Vagina (tissue), 2 donors: ENCODE measurements at regions not wholly inside any gene's neighbourhood (a gene's known extent, or its start where the extent isn't known, plus 50 kb on each side); places are given as distances from the start of the nearest gene placed in this dataset.

Source experiments
- CTCF ChIP-seq, 3 experiments: fragments of 450-650 bp in 2 of 3; fragments of 200-600 bp in 1 of 3; sonication (generic) in 1 of 3; IDR thresholded peaks; one replicate each; pipeline ENCODE4 v1.5.1; 2017 to 2019; ENCODE audit warnings: antibody characterized with exemption in 3 of 3, mild to moderate bottlenecking in 2 of 3, moderate library complexity in 2 of 3
- POLR2A ChIP-seq, 2 donors: fragments of 450-650 bp; IDR thresholded peaks; one replicate each; pipeline ENCODE4 v1.6.1; 2017; ENCODE audit warnings: antibody characterized with exemption in 2 of 2, mild to moderate bottlenecking in 2 of 2, moderate library complexity in 2 of 2

- TF ChIP-seq CTCF (IDR thresholded peaks at IDR 0.05) (no peak), POLR2A (IDR thresholded peaks at IDR 0.05) (no peak)
Measured at GRCh38 chr22:48044487-48045060, 1282.1 kb downstream of the TBC1D22A start.
